ENCODE measurements at regions not wholly inside any gene's neighbourhood (a gene's known extent, or its start where the extent isn't known, plus 50 kb on each side); places are given as distances from the start of the nearest gene placed in this dataset.
"Not testable (repeated sequence)": the region's sequence is repeated elsewhere in the genome, so short reads cannot be mapped to it uniquely, and the experiment has no call there.

DNA sequence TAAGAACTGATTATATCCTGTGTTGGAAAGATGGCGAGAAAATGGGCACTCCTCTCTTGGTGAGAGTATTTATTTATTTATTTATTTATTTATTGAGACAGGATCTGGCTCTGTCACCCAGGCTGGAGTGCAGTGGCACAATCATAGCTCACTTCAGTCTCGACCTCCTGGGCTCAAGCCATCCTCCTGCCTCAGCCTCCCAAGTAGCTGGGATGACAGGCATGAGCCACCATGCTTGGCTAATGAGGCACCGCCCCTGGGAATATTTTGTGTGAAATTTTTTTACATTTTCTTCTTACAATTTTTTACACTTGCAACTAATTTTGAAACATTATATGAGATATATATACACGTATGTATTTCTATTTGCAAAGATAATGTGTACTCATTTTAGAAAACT is 150.5 kb upstream of the PRR20G start:
- no peak for DNase-seq

GRCh38 chr3:127435299-127435698 is 147.5 kb upstream of the PRR20G start:
- not testable (repeated sequence) for DNase-seq

DNA sequence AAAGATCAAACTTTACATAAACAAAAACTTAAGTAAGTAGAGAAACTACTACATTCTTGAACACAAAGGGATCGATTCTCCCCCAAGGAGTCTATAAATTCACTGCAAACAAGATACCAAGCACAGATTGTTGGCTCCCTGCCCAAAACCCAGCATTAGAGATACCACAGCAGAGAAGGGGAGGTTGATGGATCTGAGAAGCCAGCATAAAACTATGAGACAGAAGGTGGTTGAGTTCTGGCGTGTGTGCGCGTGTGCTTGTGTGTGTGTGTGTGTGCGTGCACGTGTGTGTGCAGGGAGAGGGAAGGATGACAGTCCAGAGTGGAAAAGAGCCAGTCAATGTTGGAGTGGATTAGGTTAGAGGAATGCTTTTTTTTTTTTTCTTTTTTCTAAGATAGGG is 143.2 kb upstream of the PRR20G start:
- no peak for DNase-seq

- no peak for DNase-seq
These were observed 140.6 kb upstream of the PRR20G start for GRCh38 chr3:127428344-127428997.

GRCh38 chr3:127427666-127428065 is 139.8 kb upstream of the PRR20G start:
- no peak for DNase-seq

GRCh38 chr3:127427156-127427555 is 139.3 kb upstream of the PRR20G start:
- DNase-seq, result no peak

DNA sequence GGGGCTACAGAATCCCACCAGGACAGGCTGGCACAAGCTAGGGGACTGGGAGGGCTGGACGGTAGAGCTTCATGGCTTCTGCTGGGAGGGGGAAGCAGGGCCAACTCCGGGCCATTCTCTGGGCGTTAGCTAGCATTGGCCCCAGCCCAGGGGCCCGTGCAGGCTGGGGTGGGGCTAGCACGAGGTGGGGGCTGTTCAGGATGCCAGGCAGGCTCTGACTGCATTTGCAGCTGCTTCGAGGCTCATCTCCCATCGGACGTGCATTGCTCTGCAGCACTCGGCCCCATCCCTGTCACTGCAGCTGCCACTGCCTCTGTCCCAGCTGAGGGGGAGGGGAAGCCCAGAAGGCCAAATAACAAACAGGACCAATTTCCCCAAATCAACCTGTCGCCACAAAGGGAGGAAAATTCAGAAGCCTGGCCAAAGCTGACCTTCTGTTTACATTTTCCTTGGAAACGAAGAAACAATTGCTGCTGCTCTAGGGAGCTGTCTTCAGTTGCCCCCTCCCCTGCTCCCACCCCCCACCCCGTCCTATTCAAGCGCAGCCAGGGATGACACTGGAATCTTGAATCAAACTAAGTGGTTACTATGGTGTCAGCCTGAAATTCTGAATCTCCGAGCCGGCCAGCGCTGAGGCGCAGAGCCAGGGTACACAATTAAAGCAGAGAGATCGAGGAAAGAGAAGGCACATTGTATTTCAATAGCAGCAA is 138.8 kb upstream of the PRR20G start:
- DNase-seq, result no peak

GRCh38 chr3:127425505-127426443 is 137.9 kb upstream of the PRR20G start:
- no peak for DNase-seq

DNA sequence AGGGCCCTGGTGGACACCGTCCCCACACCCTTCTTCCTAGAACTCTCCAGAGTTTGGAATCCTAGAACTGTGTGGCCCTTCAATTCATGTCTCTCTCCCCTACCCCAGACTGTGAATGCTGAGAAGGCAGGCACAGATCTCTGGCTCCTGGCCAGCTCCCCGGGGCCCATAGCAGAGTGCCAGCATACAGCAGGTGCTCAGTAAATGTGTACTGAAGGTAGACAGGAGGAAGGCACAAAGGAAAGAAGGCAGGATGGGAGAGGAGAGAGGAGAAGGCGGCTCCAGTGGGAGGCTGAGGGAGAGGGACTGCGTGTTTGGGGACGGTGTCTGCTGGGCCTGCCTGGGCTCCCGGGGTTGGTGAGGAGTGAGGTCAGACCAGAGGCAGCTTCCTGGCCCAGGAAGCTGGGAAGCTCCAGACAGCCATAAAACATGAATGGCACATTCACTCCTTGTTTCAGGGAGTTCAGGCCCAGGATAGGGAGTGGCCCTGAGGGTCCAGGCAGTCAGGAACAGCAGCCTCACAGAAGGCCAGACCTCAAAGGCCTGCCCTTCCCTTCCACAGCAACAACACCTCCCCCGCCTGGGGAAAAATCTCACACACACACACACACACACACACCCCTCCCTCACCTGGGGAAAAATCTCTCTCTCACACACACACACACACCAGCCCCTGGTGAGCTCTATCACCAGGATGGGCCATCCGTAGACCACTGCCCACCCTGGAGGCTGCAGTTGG is 137.1 kb upstream of the PRR20G start:
- DNase-seq, result no peak

DNA sequence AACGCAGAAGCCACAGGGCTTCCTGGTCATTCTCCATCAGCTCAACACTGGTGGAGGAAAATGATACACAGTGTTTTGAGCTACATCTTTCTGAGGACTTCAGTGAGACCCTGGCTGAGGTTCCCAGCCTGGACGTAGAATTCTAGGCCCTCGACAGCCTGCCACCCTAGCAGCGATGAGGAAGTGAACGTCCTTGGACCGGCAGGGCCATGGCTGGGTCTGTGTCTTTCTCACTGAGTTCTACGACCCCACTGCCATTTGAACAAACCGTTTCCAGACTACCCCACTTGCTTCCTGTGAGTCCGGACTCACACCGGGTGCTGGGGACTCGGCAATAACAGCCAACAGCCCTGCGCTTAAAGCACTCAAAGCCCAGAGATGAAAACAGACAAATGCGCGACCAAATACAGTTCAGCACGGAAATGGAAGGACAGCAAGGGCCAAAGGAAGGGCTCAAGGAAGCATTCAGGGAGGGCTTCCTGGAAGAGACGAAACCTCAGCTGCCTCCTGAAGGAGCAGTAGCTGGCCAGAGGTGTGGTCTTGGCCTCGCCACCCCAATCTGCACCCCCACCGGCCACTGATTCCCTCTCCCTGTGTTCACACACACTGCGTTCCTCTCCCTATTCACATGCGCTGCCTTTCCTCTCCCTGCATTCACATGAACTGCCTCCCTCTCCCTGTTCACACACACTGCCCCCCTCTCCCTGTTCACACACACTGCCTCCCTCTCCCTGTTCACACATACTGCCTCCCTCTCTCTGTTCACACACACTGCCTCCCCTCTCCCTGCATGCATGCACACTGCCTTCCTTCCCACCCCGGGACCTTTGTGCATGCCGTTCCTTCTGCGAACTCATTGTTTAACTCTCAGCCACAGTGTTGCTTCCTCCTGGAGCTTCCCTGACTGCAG is 136.3 kb upstream of the PRR20G start:
- DNase-seq, result no peak

DNA sequence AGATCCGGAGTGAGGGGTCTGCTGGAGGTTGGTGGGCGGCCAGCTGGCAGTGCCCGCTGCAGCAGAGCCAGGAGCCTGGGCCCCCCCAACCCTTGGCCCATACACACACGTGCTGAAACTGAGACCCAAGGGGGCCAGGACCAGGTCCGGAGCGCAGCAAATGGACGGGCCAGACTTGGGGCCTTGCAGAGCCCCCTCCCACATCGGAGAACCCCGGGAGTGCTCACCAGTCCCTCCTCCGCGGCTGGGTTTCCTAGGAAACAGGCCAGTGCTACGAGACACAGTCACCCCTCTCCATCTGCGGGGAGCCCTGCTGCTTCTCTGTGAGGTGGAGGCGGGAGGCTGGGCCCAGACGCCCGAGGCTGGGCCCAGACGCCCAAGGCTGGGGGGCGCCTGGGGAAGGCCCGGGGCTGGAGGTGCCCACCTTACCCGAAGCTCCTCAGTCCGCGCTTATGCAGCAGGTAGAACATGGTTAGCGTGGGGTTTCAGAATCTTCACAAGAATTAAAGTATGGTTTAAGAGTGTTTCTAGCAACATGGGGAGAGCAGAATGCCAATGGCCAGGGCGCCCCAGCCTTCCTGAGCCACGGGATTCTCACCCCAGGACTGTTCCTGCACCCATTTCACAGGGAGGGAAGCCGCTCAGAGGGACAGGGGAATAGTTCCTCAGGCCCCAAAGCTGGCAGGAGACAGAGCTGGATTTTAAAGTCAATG is 135.0 kb upstream of the PRR20G start:
- no peak for DNase-seq

DNA sequence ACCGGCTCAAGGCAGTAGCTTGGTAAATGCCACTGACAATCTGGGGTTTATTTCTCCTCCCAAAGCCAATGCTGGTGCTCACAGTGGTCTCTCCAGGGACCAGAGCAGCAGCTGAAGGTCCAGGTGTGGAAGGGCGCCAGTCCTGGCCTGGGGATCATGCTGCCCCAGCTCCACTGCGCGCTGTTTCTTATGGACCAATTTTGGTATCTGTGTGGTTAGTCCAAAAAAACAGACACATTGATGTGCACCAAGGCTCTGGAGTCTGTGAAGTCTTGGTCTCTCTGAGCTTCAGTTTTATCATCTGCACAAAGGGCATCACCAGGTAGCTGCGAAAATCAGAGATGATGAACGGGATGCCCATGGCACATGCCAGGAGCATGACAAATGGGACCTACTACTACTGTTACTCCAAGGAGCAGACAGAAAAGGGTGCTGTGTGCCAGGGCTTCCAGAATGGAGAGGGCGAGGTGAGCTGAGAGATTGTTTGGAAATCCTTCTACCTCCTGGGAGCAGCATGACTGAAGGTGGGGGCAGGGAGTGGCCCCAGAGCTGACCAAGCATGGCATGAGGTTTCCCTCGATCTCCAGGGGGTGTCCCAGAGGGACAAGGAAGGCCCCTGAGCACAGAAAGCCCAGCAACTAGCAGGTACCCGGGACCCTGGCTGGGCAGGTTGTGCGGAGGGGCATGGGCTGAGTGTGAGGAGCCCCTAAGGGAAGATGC is 134.3 kb upstream of the PRR20G start:
- DNase-seq, result no peak

DNA sequence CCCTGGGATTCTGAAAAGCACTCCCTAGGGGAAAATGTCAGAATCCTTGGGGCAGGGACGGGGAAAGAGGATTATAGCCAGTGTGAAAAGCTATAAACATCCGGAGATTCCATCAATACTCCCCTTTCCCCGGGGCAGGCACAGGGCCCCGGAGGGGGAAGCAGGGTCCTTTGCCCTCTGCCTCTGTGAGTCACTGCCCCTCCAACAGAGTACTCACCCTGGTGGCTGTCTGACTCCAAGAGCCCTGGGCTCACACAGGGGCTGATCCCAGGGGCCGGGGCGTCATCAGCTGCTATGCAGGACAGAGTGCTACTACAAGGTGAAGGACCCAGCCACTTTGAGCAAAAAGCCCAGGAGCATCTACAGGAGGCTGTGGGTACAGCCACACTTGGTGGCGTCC is 133.0 kb upstream of the PRR20G start:
- no peak for DNase-seq

- DNase-seq, result no peak
These were observed 132.1 kb upstream of the PRR20G start for GRCh38 chr3:127419641-127420553.

DNA sequence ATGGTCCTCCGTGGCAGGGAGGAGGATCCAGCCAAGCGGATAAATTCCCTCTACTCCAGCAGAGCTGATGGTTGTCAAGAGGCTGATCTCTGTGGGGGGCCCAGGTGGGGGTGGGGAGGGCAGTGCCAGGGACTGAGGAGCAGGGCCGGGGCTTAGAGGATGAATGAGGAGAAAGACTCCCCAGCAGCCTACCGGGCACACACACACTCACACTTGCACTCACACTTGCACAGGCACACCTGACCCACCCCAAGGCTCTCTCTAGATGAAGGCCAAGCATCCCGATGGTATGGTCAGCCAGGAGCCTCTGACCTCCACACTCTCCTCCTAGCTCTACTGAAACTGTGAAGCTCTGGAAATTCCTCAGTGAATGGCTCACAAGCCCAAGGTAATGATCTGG is 131.3 kb upstream of the PRR20G start:
- no peak for DNase-seq

DNA sequence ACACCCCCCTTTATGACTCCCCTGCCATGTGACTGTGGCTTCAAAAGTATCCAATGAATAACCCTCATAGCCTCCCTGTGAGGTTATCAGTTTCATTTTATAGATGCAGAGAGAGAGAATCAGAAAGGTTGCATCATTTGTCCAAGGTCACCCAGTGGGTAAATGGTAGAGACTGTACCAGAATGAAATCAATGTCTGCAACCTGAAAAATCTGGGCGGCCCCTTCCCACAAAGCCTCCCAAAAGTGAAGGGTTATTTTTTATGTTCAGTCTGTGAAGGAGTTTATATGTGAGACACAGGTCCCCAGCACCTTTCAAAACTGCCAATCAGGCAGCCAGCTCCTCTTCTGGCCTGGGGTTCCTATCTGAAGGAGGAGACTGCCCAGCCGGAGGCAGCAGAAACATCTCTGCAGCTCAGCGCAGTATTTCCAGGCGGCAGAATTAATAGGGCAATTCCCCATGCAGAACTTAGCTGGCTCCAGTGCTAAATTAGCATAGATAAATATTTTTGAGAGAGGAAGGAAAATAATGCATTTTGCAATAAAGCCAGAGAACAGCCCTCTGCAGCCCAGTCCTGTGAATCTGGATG is 130.8 kb upstream of the PRR20G start:
- no peak for DNase-seq

GRCh38 chr3:127417709-127418559 is 130.1 kb upstream of the PRR20G start:
- DNase-seq, result no peak

GRCh38 chr3:127413871-127414270 is 126.0 kb upstream of the PRR20G start:
- no peak for DNase-seq

All from NCI-H1048 (cell line).